GM19023 (cell line): ENCODE measurements at regions not wholly inside any gene's neighbourhood (a gene's known extent, or its start where the extent isn't known, plus 50 kb on each side); places are given as distances from the start of the nearest gene placed in this dataset.
"Not testable (repeated sequence)": the region's sequence is repeated elsewhere in the genome, so short reads cannot be mapped to it uniquely, and the experiment has no call there.

Experiments used
- ATAC-seq: cut with Tn5 transposase; IDR thresholded peaks from one replicate; pipeline ENCODE4 v1.9.1; 2021; ENCODE audit warnings: mild to moderate bottlenecking, moderate library complexity; ENCODE audit not compliant: unreplicated experiment

DNA sequence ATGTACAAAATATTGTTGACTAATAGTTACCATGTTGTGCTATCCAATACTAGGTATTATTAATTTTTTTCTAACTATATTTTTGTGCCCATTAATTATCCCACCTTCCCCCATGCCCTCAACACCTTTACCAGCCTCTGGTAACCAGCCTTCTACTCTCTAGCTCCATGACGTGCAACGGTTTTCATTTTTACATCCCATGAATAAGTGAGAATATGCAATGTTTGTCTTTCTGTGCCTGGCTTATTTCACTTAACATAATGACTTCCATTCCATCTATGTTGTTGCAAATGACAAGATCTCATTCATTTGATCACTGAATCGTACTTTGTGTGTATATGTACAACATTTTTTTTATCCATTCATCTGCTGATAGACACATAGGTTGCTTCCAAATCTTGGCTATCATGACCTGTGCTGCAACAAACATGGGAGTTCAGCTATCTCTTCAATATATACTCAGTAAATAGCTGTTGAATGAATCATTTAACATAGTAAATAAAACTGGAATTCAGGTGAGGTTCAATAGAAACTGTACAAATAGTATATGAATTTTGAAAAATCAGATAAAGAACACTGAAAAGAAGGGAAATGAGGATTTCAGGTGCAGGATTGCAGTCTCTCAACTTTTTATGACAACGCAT, 509.0 kb upstream of the MIR17HG start:
- no peak for ATAC-seq

DNA sequence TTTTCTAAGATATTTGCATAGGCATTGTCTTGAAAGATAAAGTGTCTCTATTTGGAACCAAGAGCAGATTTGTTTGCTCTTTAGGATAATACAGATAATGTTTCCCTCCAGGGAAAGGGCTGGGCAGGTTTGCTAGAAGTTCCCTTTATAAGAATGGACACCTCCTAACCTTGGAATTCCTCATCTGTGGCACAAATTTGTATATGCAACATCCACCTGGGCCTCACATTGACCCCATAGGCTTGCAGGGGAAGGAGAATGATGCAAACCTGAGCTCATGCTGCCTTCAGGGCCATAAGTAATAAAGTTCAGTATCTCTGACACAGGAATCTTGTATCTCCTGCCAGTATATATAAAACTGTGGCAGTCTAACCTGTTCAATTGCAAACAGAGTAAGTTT, 508.4 kb upstream of the MIR17HG start:
- ATAC-seq: no peak

DNA sequence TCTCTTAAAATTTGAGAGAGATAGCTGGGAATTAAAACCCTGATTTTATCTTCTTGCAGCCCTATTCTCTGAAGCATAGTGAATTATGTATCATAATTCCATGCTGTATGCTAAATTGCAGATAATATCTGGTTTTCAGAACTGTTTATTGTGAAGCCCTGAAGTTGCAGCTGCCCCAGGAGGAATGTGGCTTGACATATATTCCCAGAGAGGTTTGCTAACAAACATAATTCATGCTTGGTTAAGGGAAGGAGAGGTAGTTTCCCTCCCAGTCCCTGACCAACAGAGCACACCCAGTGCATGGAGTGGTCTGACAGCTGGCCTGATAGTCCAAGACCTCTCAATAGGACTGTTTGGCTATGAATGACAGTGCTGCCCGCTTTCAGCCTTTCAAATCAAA, 500.6 kb upstream of the MIR17HG start:
- no peak for ATAC-seq

DNA sequence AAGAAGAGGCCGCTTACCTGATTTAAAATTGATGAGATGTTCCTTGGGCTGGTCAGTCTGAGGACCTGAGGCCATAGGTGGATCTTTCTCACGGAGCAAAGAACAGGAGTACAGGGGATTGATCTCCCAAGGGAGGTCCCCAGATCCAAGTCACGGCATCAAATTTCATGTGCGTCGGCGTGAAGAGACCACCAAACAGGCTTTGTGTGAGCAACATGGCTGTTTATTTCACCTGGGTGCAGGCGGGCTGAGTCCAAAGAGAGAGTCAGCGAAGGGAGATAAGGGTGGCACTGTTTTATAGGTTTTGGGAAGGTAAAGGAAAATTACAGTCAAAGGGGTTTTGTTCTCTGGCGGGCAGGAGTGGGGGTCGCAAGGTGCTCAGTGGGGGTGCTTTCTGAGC, 493.8 kb upstream of the MIR17HG start:
- not testable (repeated sequence) for ATAC-seq

DNA sequence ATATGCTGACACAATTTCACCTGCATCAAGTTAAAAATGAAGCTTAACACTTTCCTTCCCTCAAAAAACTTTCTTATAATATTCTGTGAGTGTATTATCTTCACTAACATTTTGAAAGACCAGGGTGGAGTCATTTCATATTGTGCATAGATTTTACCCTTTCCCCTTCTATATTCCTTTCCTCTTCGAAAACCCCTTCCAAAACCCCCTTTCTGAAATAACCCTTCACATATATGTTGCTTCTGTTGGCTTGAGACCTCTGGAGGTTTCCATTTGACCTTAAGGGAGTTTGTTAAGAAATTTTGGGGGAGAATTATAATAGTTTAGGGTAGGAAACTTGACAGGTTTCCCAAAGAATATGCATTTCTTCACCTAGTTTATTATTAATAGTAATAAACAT, 489.6 kb upstream of the MIR17HG start:
- ATAC-seq: no peak

DNA sequence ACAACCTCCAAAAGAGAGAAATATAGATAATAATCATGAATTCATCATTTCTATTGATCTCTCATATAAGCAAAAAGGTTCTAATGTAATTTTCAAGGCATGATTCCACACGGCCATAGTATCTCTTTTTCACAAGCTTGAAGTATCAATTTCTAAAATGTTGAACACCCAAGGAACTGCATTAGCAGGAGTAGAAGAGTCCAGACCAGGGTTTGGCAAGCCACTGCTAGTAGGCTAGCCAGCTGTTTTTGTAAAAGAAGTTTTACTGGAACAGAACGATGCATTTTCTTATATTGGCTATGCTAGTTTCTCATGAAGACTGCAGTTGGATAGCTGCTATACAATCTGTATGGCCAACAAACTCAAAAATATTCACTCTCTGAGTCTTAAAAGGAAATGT, 481.5 kb upstream of the MIR17HG start:
- ATAC-seq: no peak

DNA sequence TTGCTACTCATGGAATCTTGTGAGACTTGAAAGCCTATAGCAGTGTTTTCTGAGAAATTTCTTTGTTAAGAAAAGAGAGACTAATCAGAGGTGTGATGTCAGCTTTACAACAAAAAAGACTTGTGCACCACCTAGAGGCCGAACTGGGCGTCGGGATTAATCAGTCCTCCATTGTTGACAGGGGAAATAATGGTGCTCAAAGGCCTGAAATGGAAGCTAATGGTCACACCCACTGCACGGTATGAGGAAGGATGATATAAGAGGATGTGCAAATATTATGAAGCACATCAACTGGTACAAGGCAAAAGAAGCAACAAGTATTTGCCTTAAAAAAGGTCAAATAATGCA, 480.2 kb upstream of the MIR17HG start:
- peak; percentile 96 for ATAC-seq

DNA sequence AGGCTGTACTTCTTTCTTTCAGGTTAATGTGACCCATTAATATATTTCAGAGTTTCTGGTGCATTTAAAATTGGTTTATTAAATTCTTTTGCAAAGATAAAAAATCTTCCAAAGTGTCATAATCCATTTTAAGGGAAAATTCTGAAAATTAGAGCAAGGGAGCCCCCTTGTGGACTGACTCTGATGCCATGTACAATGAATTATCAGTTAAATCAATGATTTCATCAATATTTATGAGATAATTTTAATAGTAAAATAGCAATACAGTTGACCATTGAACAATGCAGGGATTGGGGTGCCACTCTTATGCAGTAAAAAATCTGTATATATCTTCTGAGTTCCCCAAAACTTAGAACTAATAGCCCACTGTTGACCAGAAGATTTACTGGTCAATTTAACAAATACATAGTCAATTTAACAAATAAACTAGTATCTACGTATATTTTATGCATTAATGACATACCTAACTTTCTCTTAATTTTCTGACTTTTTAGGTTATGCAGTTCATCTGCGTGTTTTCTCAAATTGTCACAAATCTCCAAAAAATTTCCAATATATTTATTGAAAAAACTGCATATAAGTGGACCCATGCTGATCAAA, 479.1 kb upstream of the MIR17HG start:
- no peak for ATAC-seq

DNA sequence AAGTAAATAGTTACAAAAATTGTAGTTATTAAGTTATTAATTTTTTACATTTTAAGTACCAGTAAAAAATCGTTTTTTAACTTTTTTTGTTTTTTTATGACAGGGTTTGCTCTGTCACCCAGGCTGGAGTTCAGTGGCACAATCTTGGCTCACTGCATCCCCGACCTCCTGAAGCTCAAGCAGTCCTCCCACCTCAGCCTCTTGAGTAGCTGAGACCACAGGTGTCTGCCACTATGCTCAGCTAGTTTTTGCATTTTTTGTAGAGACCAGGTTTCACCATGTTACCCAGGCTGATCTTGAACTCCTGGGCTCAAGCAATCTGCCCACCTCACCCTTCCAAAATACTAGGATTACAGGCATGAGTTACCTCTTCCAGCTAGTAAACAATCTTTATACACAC, 477.9 kb upstream of the MIR17HG start:
- no peak for ATAC-seq

DNA sequence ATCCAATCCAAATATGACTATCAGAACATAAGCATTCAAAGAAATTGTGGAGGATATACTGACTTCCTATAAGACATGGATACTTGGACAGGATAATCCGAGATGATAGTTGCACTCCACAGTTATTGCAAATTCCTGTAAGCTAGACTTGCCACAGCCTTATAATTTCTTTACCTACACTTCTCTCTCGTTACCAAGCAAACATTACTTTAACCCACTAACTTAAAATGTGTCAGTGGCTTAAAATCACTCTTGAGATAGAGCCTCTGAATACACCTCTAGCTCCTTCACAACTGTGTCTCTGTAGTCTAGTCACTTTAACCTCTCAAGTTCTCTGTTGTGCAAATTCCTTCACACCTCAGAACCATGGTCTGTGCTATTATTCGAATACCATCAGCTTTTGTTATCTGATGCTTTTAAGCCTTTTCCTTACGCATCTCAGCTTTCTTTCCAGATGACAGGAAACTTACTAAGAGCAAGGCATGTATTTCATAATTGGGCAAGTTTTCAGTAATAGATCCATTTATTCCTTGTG, 474.9 kb upstream of the MIR17HG start:
- ATAC-seq: no peak

DNA sequence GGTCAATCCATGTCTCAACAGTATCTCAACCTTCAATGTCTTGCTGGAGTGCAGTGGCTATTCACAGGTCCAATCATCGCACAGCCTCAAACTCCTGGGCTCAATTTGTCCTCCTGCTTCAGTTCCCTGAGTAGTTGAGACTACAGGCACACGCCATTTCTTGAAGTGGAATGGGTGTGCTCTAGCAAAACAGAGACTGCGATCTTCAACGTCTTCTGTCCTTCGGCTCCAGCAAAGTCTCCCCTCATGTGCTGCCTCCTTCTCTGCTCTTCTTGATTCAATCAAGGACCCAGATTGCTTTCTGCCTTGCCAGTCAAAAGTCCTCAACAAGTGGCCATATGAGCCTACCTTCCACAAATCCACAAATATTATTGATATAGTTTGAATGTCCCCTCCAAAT, 466.7 kb upstream of the MIR17HG start:
- ATAC-seq: no peak

DNA sequence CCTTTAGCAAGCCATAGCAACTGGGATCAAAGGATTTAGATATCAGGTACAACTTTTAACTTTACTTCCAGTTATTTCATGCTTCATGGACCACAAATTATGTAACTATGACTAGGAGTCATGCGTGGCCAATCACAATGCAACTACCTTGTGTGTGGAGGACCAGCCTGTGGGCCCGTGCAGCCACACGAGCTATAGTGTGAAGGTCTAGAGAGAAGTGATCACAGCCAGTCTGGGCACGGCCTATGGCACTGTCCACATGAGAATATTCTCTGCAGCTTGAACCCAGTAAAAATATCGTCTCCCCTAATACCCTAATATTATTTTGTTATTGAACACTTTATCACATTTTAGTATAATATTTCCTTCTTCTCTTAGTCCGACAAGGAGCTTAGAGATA, 464.9 kb upstream of the MIR17HG start:
- no peak for ATAC-seq

DNA sequence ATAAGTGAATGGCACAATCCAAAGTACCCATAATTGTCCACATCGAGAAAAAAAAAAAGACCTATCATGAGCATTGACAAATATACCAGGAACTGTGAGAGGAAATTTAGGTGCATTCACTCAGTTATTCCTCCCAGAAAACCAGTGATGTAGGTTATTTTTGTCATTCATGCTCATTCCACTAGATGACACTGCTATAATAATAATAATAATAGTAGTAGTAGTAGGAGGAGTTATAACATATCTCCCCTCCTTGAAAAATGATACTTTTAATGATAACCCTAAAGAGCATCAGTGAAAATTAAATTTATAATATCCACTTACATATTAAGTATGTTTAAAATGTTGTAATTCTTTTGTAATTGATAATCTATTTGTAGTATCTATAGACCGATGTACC, 463.9 kb upstream of the MIR17HG start:
- ATAC-seq: no peak

DNA sequence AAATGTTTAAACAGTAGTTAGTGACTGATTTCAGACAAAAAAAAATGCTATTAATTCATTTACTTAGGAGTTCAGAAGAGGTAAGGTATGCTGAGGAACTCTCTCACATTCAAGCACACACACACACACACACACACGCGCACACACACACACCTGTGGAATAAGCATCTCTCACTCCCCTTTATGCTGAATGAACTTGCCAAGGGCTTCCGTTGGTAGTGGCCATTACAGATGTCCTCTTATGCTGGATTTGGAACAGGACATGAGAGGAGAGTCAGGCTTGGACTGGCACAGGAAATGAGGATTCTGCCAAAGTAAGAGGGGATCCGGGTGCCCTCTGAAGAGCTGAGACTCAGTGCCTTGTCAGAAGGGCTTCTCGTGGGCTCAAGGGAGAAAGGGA, 463.4 kb upstream of the MIR17HG start:
- no peak for ATAC-seq

DNA sequence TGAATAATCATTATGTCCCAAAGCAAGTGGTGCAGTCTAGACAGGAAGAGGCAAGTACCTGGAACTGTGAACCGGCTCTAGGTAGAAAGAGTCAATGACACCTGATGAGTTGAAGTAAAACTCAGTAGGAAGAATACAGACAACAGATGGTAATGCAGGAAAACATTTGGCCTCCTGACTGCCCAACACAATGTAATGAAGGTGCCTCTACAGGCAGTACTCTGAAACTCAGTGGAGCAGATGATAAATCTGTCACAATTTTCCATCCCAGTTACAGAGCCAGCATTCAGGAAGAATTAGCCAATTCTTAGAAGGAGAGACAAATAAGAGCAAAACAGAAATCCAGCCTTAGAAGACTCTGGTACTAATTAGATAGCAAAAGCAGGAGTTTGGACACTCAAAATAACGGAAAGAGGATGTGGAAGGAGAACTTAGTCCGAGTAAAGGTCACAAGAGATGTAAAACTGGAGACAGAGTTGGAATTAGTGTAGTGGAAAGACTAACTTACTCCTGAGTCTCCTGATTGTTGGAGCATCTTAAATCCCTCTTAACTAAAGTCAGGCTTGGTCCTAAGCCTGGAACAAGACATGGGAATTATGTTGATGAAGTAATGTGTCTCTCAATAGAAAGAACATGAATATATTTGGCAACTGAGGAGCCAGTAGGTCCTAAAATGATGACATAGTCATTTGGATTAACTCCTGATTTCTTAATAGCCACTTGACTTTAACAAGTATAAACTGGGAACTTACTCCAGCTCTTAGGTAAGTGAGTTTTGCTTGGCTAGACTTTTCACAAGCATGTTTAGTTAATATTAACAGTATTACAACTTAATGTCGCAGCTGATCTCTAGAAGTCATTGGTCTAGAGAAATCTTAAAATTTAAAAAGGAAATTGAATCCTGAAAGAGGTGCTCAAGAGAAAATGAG, 457.3 kb upstream of the MIR17HG start:
- ATAC-seq: no peak

DNA sequence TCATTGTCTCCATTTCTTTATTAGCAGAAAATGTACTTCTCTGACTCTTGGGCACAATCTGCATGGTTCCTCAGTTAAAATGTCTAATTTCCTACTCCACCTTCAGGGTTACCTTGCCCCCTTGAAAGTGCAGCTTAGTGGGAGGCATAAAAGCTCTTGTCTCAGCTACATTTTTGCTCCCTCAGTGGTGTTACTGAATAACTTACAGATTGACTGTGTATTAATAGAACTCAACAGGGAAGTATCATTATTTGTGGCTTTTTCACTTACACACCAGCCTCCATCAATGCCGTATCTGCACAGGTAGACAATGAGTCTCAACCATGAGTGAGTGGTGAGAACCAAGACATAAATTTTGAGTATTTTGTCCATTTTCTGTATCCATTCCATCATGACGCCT, 456.2 kb upstream of the MIR17HG start:
- ATAC-seq: no peak

DNA sequence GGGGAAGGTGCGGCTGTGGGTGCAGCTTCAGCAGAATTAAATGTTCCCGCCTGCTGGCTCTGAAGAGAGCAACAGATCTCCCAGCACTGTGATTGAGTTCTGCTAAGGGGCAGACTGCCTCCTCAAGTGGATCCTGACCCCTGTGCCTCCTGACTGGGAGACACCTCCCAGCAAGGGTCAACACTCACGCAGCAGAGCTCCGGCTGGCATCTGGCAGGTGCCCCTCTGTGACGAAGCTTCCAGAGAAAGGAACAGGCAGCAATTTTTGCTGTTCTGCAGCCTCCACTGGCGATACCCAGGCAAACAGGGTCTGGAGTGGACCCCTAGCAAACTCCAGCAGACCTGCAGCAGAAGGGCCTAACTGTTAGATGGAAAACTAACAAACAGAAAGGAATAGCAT, 454.3 kb upstream of the MIR17HG start:
- ATAC-seq: not testable (repeated sequence)

DNA sequence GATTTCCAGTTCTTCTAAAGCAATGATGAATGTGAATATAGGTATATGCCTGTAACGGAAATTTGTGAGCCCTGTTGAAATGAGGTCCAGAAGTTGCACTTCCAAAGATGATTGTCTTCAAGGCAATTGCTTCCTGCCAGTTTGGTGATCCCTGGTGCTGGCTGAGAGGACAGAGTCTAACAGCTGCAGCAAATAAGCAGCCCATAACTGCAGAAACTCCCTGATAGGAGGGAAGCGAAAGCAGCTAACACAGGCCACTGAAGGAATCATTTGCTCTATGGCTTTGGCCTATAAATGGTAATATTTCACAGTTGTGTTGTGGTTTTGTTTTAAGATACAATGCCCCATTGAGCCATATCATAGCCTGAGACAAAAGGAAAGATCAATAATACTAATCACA, 451.5 kb upstream of the MIR17HG start:
- no peak for ATAC-seq

DNA sequence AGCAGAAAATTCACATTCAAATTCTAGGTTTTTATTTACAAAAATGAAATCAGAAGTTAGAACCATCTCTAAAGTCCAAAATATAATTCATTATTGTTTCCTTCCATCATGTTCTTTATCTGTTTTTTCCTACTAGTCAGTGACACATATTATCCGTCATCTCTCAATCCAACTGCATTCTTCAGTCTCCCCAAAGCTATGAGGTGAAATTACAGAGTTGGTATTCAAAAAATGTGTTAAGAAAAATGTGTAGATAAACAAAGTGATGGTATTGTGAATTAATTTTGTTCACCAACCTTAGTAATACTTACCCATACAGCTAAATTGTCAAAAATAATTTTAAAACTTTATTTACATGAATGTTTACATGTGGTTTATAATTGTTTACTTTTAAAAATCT, 448.7 kb upstream of the MIR17HG start:
- no peak for ATAC-seq

DNA sequence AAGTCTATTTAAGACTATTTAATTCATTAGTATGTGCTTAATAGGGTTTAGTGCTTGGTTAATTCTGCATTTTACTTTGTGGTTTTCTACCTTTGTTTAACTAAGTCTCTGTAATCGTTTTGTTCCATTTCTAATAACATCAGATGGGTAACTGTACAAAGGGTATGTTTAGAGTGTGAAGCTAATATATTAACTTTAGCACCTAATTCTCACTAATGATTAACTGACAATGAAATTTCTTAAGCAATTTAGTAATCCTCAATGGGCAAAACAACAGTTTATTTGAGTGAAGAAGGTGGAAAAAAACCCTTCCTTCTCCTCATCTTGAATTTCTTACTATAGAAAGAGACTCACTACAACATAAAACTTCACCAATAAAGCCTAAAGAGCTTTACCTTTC, 448.1 kb upstream of the MIR17HG start:
- no peak for ATAC-seq

DNA sequence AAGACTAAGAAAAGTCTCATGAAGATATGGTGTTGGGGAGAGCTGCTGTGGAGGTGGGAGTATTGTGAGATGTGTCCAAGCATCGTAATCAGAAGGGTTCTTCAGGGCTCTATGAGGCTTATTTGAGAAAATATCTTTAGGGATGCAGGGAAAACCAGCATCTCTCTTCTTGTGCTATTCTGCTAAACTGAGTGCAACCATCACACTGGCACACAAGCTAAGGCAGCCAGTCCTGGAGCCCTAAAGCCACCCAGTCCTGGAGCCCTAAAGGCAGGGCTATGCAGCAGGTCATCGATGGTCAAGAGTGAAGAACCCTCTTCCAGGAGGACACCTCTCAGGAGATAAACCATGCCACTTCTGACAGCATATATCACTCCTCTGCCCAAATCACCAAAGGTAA, 445.2 kb upstream of the MIR17HG start:
- ATAC-seq: no peak

DNA sequence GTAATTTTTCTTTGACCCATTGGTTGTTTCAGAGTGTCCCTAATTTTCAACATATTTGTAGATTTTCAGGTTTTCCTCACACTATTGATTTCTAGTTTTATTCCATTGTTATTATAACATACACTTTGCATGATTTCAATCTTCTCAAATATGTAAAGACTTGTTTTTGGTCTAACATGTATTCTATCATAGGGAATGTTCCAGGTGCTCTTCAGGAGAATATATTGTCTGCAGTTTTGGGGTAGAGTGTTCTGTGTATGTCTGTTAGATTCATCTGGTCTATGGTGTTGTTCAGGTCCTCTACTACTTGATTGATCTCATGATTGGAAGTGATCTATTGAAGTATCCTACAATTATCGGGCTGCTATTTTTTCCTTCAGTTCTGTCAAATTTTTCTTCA, 440.9 kb upstream of the MIR17HG start:
- no peak for ATAC-seq
